ENCODE measurements at regions not wholly inside any gene's neighbourhood (a gene's known extent, or its start where the extent isn't known, plus 50 kb on each side); places are given as distances from the start of the nearest gene placed in this dataset.
"Not testable (repeated sequence)": the region's sequence is repeated elsewhere in the genome, so short reads cannot be mapped to it uniquely, and the experiment has no call there.

DNA sequence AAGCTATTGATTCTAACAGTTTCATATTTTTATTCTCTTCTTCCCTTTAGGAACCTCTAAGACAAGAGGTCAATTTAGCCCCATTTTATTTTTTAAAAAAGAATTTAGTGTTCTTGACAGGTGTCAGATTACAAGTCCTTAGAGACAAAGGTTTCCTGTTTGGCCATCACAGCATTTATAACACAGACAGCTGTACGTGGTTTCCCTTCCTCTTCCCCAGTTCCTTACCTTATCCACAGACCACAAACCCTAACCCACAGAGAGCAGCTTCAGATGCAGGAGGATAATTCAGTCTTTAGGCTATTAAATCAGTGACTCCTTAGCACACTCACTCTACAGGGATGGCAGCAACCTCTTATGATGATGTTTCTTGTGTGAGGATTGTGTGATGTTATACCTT is 1210.1 kb downstream of the DIAPH3 start:
- H3K18ac ChIP-seq (ENCODE audit: low read length): no peak overlapping the region
- WGBS (ENCODE audit: extremely low coverage, insufficient coverage, insufficient read length): no CpG with 5 or more reads among the region's 1 CpG
- H2AFZ ChIP-seq (ENCODE audit: insufficient read depth, low read length, poor library complexity): no peak overlapping the region
- no peaks in the 10 kb centered on the region for H3K79me2 ChIP-seq (ENCODE audit: control insufficient read depth, insufficient read depth, low read length, poor library complexity)
- H3K27ac ChIP-seq (ENCODE audit: low read depth, low read length): no peak overlapping the region
- no peak overlapping the region for H4K12ac ChIP-seq (ENCODE audit: low read depth, low read length)
- no peak overlapping the region for H3K4ac ChIP-seq (ENCODE audit: low read depth, low read length)
- H3K36me3 ChIP-seq (ENCODE audit: control insufficient read depth in 1 of 2, insufficient read depth in 2 of 2, low read length in 2 of 2): no peaks in the 10 kb centered on the region
- no peak overlapping the region for H3K4me3 ChIP-seq (ENCODE audit: low read depth, low read length)
- no peak overlapping the region for H3K9ac ChIP-seq (ENCODE audit: low read length)
- H4K91ac ChIP-seq (ENCODE audit: low read depth, low read length): no peak overlapping the region
- no peak overlapping the region for H3K4me2 ChIP-seq (ENCODE audit: low read length)
- H2AK5ac ChIP-seq (ENCODE audit: low read length): no peak overlapping the region
- no peak overlapping the region for H2BK120ac ChIP-seq (ENCODE audit: insufficient read depth, low read length, poor library complexity)
- H3K23ac ChIP-seq (ENCODE audit: low read length): no peak overlapping the region
- H4K8ac ChIP-seq (ENCODE audit: low read depth, low read length): no peak overlapping the region
- no peaks in the 10 kb centered on the region for H3K4me1 ChIP-seq (ENCODE audit: control insufficient read depth in 1 of 2, insufficient read depth in 2 of 2, low read length in 2 of 2)
- no peak for DNase-seq
- H3K14ac ChIP-seq (ENCODE audit: low read length): no peak overlapping the region
- no peaks in the 10 kb centered on the region for H3K27me3 ChIP-seq (ENCODE audit: insufficient read depth, low read length)
- H2BK5ac ChIP-seq (ENCODE audit: low read depth, low read length, poor library complexity): no peak overlapping the region
- H3K79me1 ChIP-seq (ENCODE audit: low read length): no peaks in the 10 kb centered on the region
- H3K9me3 ChIP-seq (ENCODE audit: insufficient read depth, low read depth, low read length): peaks cover 3% of the 10 kb centered on the region
- H2BK12ac ChIP-seq (ENCODE audit: low read length): no peak overlapping the region

- Histone ChIP-seq H3K9ac (ENCODE audit: low read length) (no peak overlapping the region), H4K8ac (ENCODE audit: low read depth, low read length) (no peak overlapping the region), H2BK5ac (ENCODE audit: low read depth, low read length, poor library complexity) (no peak overlapping the region), H2BK120ac (ENCODE audit: insufficient read depth, low read length, poor library complexity) (no peak overlapping the region), H3K9me3 (ENCODE audit: insufficient read depth, low read depth, low read length) (no peaks in the 10 kb centered on the region), H3K79me1 (ENCODE audit: low read length) (no peaks in the 10 kb centered on the region), H3K27me3 (ENCODE audit: insufficient read depth, low read length) (no peaks in the 10 kb centered on the region), H3K4me1 (ENCODE audit: control insufficient read depth in 1 of 2, insufficient read depth in 2 of 2, low read length in 2 of 2) (no peaks in the 10 kb centered on the region), H4K91ac (ENCODE audit: low read depth, low read length) (no peak overlapping the region), H4K12ac (ENCODE audit: low read depth, low read length) (no peak overlapping the region), H3K23ac (ENCODE audit: low read length) (no peak overlapping the region), H2BK12ac (ENCODE audit: low read length) (no peak overlapping the region), H2AFZ (ENCODE audit: insufficient read depth, low read length, poor library complexity) (no peak overlapping the region), H3K14ac (ENCODE audit: low read length) (no peak overlapping the region), H3K4me3 (ENCODE audit: low read depth, low read length) (no peak overlapping the region), H3K27ac (ENCODE audit: low read depth, low read length) (no peak overlapping the region), H3K4ac (ENCODE audit: low read depth, low read length) (no peak overlapping the region), H3K79me2 (ENCODE audit: control insufficient read depth, insufficient read depth, low read length, poor library complexity) (no peaks in the 10 kb centered on the region), H3K18ac (ENCODE audit: low read length) (no peak overlapping the region), H3K4me2 (ENCODE audit: low read length) (no peak overlapping the region), H2AK5ac (ENCODE audit: low read length) (no peak overlapping the region), H3K36me3 (ENCODE audit: control insufficient read depth in 1 of 2, insufficient read depth in 2 of 2, low read length in 2 of 2) (no peaks in the 10 kb centered on the region)
- WGBS (ENCODE audit: extremely low coverage, insufficient coverage, insufficient read length): no CpG with 5 or more reads among the region's 7 CpGs
- no peak for DNase-seq
Observed at GRCh38 chr13:58955546-58956385, 1208.0 kb downstream of the DIAPH3 start.

GRCh38 chr13:58958097-58958496 is 1205.6 kb downstream of the DIAPH3 start:
- not testable (repeated sequence) for H3K23ac ChIP-seq (ENCODE audit: low read length); H3K4me3 ChIP-seq (ENCODE audit: low read depth, low read length); H3K27me3 ChIP-seq (ENCODE audit: insufficient read depth, low read length); DNase-seq; H3K4me2 ChIP-seq (ENCODE audit: low read length); H3K27ac ChIP-seq (ENCODE audit: low read depth, low read length); H4K12ac ChIP-seq (ENCODE audit: low read depth, low read length); H3K79me1 ChIP-seq (ENCODE audit: low read length); H2BK5ac ChIP-seq (ENCODE audit: low read depth, low read length, poor library complexity); H4K91ac ChIP-seq (ENCODE audit: low read depth, low read length); H2BK12ac ChIP-seq (ENCODE audit: low read length); H3K4ac ChIP-seq (ENCODE audit: low read depth, low read length); H2AK5ac ChIP-seq (ENCODE audit: low read length); H3K36me3 ChIP-seq (ENCODE audit: control insufficient read depth in 1 of 2, insufficient read depth in 2 of 2, low read length in 2 of 2); H3K4me1 ChIP-seq (ENCODE audit: control insufficient read depth in 1 of 2, insufficient read depth in 2 of 2, low read length in 2 of 2); H3K18ac ChIP-seq (ENCODE audit: low read length); H3K79me2 ChIP-seq (ENCODE audit: control insufficient read depth, insufficient read depth, low read length, poor library complexity); H4K8ac ChIP-seq (ENCODE audit: low read depth, low read length); H3K9ac ChIP-seq (ENCODE audit: low read length); H3K14ac ChIP-seq (ENCODE audit: low read length); H2BK120ac ChIP-seq (ENCODE audit: insufficient read depth, low read length, poor library complexity); H2AFZ ChIP-seq (ENCODE audit: insufficient read depth, low read length, poor library complexity); H3K9me3 ChIP-seq (ENCODE audit: insufficient read depth, low read depth, low read length)
- WGBS (ENCODE audit: extremely low coverage, insufficient coverage, insufficient read length): no CpG with 5 or more reads among the region's 22 CpGs

GRCh38 chr13:58960888-58961287 is 1202.8 kb downstream of the DIAPH3 start:
- Histone ChIP-seq H3K23ac (ENCODE audit: low read length) (no peak overlapping the region), H4K12ac (ENCODE audit: low read depth, low read length) (no peak overlapping the region), H3K79me2 (ENCODE audit: control insufficient read depth, insufficient read depth, low read length, poor library complexity) (no peaks in the 10 kb centered on the region), H4K8ac (ENCODE audit: low read depth, low read length) (no peak overlapping the region), H2AK5ac (ENCODE audit: low read length) (no peak overlapping the region), H3K18ac (ENCODE audit: low read length) (no peak overlapping the region), H3K27me3 (ENCODE audit: insufficient read depth, low read length) (no peaks in the 10 kb centered on the region), H3K4me1 (ENCODE audit: control insufficient read depth in 1 of 2, insufficient read depth in 2 of 2, low read length in 2 of 2) (no peaks in the 10 kb centered on the region), H3K36me3 (ENCODE audit: control insufficient read depth in 1 of 2, insufficient read depth in 2 of 2, low read length in 2 of 2) (no peaks in the 10 kb centered on the region), H3K4me2 (ENCODE audit: low read length) (no peak overlapping the region), H3K4me3 (ENCODE audit: low read depth, low read length) (no peak overlapping the region), H3K9ac (ENCODE audit: low read length) (no peak overlapping the region), H2BK120ac (ENCODE audit: insufficient read depth, low read length, poor library complexity) (no peak overlapping the region), H2AFZ (ENCODE audit: insufficient read depth, low read length, poor library complexity) (no peak overlapping the region), H3K4ac (ENCODE audit: low read depth, low read length) (no peak overlapping the region), H4K91ac (ENCODE audit: low read depth, low read length) (no peak overlapping the region), H3K27ac (ENCODE audit: low read depth, low read length) (no peak overlapping the region), H2BK12ac (ENCODE audit: low read length) (no peak overlapping the region), H3K79me1 (ENCODE audit: low read length) (no peaks in the 10 kb centered on the region), H2BK5ac (ENCODE audit: low read depth, low read length, poor library complexity) (no peak overlapping the region), H3K14ac (ENCODE audit: low read length) (no peak overlapping the region), H3K9me3 (ENCODE audit: insufficient read depth, low read depth, low read length) (no peaks in the 10 kb centered on the region)
- peak in 1 of 2 donors; percentile 5 for DNase-seq
- no CpG with 5 or more reads among the region's 2 CpGs for WGBS (ENCODE audit: extremely low coverage, insufficient coverage, insufficient read length)

Measured in trophoblast cell (in vitro differentiated cells and primary cell).